Vagina (tissue), 2 donors: ENCODE measurements at regions not wholly inside any gene's neighbourhood (a gene's known extent, or its start where the extent isn't known, plus 50 kb on each side); places are given as distances from the start of the nearest gene placed in this dataset.

Experiments
- POLR2A ChIP-seq, 2 donors: fragments of 450-650 bp; IDR thresholded peaks; one replicate each; pipeline ENCODE4 v1.6.1; 2017; ENCODE audit warnings: antibody characterized with exemption in 2 of 2, mild to moderate bottlenecking in 2 of 2, moderate library complexity in 2 of 2
- POLR2AphosphoS5 ChIP-seq, 2 donors: sonication (generic); formaldehyde crosslinking; IDR thresholded peaks; one replicate each; pipeline ENCODE4 v1.9.0; 2017; ENCODE audit warnings: antibody characterized with exemption in 2 of 2, mild to moderate bottlenecking in 2 of 2, low read depth in 1 of 2; ENCODE audit not compliant: insufficient read depth in 1 of 2
- TF ChIP-seq, protein P1 (sequence below), 3 experiments: fragments of 450-650 bp in 2 of 3; fragments of 200-600 bp in 1 of 3; sonication (generic) in 1 of 3; IDR thresholded peaks; one replicate each; pipeline ENCODE4 v1.5.1; 2017 to 2019; ENCODE audit warnings: antibody characterized with exemption in 3 of 3, mild to moderate bottlenecking in 2 of 3, moderate library complexity in 2 of 3

- TF ChIP-seq, protein P1, sequence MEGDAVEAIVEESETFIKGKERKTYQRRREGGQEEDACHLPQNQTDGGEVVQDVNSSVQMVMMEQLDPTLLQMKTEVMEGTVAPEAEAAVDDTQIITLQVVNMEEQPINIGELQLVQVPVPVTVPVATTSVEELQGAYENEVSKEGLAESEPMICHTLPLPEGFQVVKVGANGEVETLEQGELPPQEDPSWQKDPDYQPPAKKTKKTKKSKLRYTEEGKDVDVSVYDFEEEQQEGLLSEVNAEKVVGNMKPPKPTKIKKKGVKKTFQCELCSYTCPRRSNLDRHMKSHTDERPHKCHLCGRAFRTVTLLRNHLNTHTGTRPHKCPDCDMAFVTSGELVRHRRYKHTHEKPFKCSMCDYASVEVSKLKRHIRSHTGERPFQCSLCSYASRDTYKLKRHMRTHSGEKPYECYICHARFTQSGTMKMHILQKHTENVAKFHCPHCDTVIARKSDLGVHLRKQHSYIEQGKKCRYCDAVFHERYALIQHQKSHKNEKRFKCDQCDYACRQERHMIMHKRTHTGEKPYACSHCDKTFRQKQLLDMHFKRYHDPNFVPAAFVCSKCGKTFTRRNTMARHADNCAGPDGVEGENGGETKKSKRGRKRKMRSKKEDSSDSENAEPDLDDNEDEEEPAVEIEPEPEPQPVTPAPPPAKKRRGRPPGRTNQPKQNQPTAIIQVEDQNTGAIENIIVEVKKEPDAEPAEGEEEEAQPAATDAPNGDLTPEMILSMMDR (IDR thresholded peaks at IDR 0.05): no peak
- TF ChIP-seq POLR2A (IDR thresholded peaks at IDR 0.05) (no peak), POLR2AphosphoS5 (IDR thresholded peaks at IDR 0.05; ENCODE audit: insufficient read depth in 1 of 2, low read depth in 1 of 2) (no peak)
Measured at GRCh38 chr12:69052613-69053408, 119.8 kb upstream of the CPM start.
